MCF 10A (cell line): ENCODE measurements at regions not wholly inside any gene's neighbourhood (a gene's known extent, or its start where the extent isn't known, plus 50 kb on each side); places are given as distances from the start of the nearest gene placed in this dataset.

Experiments used
- BruUV-seq: library from RNA; stranded (reverse); fragments of 400-500 nt; replicated peaks from 2 replicates; lab custom pipeline; 2021; lab: Mats Ljungman, UMichigan
- CTCF ChIA-PET: fragments of 300-600 bp; sonication (Branson Sonifier 250); formaldehyde crosslinking; extraction: SDS; loops from one replicate; lab custom pipeline; 2021; ENCODE audit warnings: antibody characterized with exemption, inconsistent platforms; lab: Yijun Ruan, JAX
- POLR2A ChIA-PET: fragments of 300-600, 350-650 bp; sonication (Branson Sonifier 250); formaldehyde crosslinking; extraction: SDS; loops from one replicate; lab custom pipeline; 2020; ENCODE audit warnings: antibody characterized with exemption, inconsistent platforms; lab: Yijun Ruan, JAX
- DNase-seq: peaks from one replicate; pipeline ENCODE4 v3.0.0-alpha.2; 2018; ENCODE audit not compliant: unreplicated experiment
- H3K27ac Mint-ChIP-seq: one replicate; pipeline ENCODE4 v1.8.0; 2022; ENCODE audit warnings: mild to moderate bottlenecking, low read depth, mixed read lengths; ENCODE audit not compliant: unreplicated experiment
- H3K27me3 Mint-ChIP-seq: one replicate; pipeline ENCODE4 v1.8.0; 2022; ENCODE audit warnings: mixed read lengths; ENCODE audit not compliant: insufficient read depth, unreplicated experiment
- H3K36me3 Mint-ChIP-seq: one replicate; pipeline ENCODE4 v1.8.0; 2022; ENCODE audit warnings: mild to moderate bottlenecking, moderate library complexity, mixed read lengths; ENCODE audit not compliant: insufficient read depth, unreplicated experiment
- H3K4me1 Mint-ChIP-seq: one replicate; pipeline ENCODE4 v1.8.0; 2022; ENCODE audit warnings: mixed read lengths; ENCODE audit not compliant: insufficient read depth, unreplicated experiment
- H3K4me3 Mint-ChIP-seq: one replicate; pipeline ENCODE4 v1.8.0; 2022; ENCODE audit warnings: mild to moderate bottlenecking, moderate library complexity, mixed read lengths; ENCODE audit not compliant: unreplicated experiment
- H3K9me3 Mint-ChIP-seq: one replicate; pipeline ENCODE4 v1.8.0; 2022; ENCODE audit warnings: mixed read lengths; ENCODE audit not compliant: unreplicated experiment
- intact Hi-C: fragments of 100-400 bp; cut with micrococcal nuclease; formaldehyde crosslinking; loops from 2 replicates; pipeline ENCODE4 v1.14.1; 2022
- TF ChIP-seq, protein P1 (sequence below): fragments of 200-600 bp; IDR thresholded peaks from one replicate; pipeline ENCODE4 v1.8.0; 2022; ENCODE audit warnings: antibody characterized with exemption, mild to moderate bottlenecking; ENCODE audit not compliant: unreplicated experiment

DNA sequence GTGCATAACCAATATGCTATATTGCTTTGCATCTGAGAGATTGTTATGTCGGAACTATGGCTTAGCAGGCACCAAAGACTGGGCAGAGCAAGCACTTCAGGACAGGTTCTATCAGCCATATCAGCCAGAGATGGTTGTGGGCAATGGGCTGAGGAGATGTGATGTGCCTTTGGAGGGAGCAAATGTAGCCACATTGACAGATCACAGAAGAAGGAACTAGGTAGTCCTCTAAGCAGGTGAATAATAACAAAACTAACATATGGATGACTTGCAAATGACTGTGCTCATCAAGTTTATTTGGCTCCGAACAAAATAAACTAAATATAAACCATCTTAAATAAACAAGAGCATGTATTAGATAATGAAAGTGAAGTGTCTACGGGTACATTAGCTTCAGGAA is 291.7 kb downstream of the RMST start:
- TF ChIP-seq, protein P1, sequence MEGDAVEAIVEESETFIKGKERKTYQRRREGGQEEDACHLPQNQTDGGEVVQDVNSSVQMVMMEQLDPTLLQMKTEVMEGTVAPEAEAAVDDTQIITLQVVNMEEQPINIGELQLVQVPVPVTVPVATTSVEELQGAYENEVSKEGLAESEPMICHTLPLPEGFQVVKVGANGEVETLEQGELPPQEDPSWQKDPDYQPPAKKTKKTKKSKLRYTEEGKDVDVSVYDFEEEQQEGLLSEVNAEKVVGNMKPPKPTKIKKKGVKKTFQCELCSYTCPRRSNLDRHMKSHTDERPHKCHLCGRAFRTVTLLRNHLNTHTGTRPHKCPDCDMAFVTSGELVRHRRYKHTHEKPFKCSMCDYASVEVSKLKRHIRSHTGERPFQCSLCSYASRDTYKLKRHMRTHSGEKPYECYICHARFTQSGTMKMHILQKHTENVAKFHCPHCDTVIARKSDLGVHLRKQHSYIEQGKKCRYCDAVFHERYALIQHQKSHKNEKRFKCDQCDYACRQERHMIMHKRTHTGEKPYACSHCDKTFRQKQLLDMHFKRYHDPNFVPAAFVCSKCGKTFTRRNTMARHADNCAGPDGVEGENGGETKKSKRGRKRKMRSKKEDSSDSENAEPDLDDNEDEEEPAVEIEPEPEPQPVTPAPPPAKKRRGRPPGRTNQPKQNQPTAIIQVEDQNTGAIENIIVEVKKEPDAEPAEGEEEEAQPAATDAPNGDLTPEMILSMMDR = no peak
- Mint-ChIP-seq H3K27ac (no peak overlapping the region), H3K4me3 (no peak overlapping the region), H3K4me1 (peaks cover 9% of the 10 kb centered on the region), H3K36me3 (no peaks in the 10 kb centered on the region), H3K27me3 (no peaks in the 10 kb centered on the region), H3K9me3 (no peaks in the 10 kb centered on the region)
- ChIA-PET POLR2A (no interaction called here), CTCF (no interaction called here)
- no peak for DNase-seq
- BruUV-seq = no TSS peak
- intact Hi-C loops = no loop called here

GRCh38 chr12:97756066-97756666 is 293.6 kb downstream of the RMST start:
- no peak overlapping the region for H3K4me3 Mint-ChIP-seq
- H3K4me1 Mint-ChIP-seq = peaks cover 9% of the 10 kb centered on the region
- H3K36me3 Mint-ChIP-seq = no peaks in the 10 kb centered on the region
- ChIA-PET CTCF (interaction anchor here (0.9 kb wide), 1 partner anchor 770 kb away, joined by 5 read pairs; no protein-coding TSS in a partner anchor), POLR2A (no interaction called here)
- H3K27me3 Mint-ChIP-seq = no peaks in the 10 kb centered on the region
- BruUV-seq = no TSS peak
- DNase-seq = no peak
- H3K27ac Mint-ChIP-seq = no peak overlapping the region
- H3K9me3 Mint-ChIP-seq = no peaks in the 10 kb centered on the region
- TF ChIP-seq, protein P1 = no peak
- intact Hi-C loops = no loop called here

GRCh38 chr12:97756741-97757140 is 294.1 kb downstream of the RMST start:
- no TSS peak for BruUV-seq
- Mint-ChIP-seq H3K36me3 (no peaks in the 10 kb centered on the region), H3K4me3 (no peak overlapping the region), H3K27me3 (no peaks in the 10 kb centered on the region), H3K9me3 (no peaks in the 10 kb centered on the region), H3K4me1 (peaks cover 9% of the 10 kb centered on the region), H3K27ac (no peak overlapping the region)
- intact Hi-C loops = no loop called here
- DNase-seq = no peak
- POLR2A ChIA-PET = no interaction called here
- CTCF ChIA-PET = interaction anchor here (0.9 kb wide), 1 partner anchor 770 kb away, joined by 5 read pairs; no protein-coding TSS in a partner anchor
- TF ChIP-seq, protein P1 = no peak

DNA sequence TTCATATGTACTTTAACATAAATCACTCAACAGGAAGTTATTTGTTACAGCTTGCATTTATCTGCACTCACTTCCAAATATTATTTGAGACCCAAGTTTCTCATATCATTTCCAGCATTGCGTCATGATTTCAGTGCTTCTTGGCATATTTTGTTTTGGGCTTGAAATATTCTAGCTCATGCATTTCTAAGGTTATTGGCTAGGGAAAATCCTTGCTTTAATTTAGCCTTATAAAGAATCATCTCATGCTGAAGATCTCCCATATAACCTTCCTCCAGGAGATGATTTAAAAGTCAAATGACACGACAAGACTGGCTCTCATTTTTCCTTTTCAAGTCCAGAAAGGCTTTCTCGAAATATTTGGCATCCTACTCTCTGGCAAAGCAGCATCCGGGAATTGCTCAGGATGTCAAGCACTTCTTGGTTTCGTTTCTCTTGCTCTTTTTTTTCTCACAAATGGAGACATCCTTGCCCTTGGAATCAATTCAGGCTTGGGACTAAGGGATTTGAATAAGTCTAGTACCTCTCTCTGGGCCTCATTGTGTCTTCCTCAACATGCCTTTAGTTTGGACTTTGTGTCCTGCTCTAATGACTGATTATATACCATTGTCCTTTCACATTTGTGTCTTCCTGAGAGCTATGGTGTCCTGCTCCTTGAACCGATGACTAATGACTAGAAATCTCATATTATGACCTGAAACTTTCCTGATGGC is 295.0 kb downstream of the RMST start:
- intact Hi-C loops = no loop called here
- no peaks in the 10 kb centered on the region for H3K27me3 Mint-ChIP-seq
- H3K9me3 Mint-ChIP-seq = no peaks in the 10 kb centered on the region
- no peak overlapping the region for H3K27ac Mint-ChIP-seq
- H3K36me3 Mint-ChIP-seq = no peaks in the 10 kb centered on the region
- H3K4me3 Mint-ChIP-seq = no peak overlapping the region
- DNase-seq = no peak
- BruUV-seq = no TSS peak
- H3K4me1 Mint-ChIP-seq = peaks cover 9% of the 10 kb centered on the region
- TF ChIP-seq, protein P1 = no peak
- ChIA-PET POLR2A (interaction anchor here (0.6 to 0.7 kb wide), 2 partner anchors 18 to 1229 kb away, joined by 3 read pairs; no protein-coding TSS in a partner anchor), CTCF (interaction anchor here (0.6 to 0.9 kb wide), 2 partner anchors 204 to 771 kb away, joined by 4 to 5 read pairs; no protein-coding TSS in a partner anchor)
